ENCODE measurements at regions not wholly inside any gene's neighbourhood (a gene's known extent, or its start where the extent isn't known, plus 50 kb on each side); places are given as distances from the start of the nearest gene placed in this dataset.

GRCh38 chr2:123651151-123651550 lies 373.9 kb upstream of the CNTNAP5 start:
- TF ChIP-seq, protein P1, sequence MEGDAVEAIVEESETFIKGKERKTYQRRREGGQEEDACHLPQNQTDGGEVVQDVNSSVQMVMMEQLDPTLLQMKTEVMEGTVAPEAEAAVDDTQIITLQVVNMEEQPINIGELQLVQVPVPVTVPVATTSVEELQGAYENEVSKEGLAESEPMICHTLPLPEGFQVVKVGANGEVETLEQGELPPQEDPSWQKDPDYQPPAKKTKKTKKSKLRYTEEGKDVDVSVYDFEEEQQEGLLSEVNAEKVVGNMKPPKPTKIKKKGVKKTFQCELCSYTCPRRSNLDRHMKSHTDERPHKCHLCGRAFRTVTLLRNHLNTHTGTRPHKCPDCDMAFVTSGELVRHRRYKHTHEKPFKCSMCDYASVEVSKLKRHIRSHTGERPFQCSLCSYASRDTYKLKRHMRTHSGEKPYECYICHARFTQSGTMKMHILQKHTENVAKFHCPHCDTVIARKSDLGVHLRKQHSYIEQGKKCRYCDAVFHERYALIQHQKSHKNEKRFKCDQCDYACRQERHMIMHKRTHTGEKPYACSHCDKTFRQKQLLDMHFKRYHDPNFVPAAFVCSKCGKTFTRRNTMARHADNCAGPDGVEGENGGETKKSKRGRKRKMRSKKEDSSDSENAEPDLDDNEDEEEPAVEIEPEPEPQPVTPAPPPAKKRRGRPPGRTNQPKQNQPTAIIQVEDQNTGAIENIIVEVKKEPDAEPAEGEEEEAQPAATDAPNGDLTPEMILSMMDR (conservative IDR thresholded peaks at IDR 0.05 in 1 of 2, IDR thresholded peaks at IDR 0.05 in 1 of 2; ENCODE audit: low read depth in 1 of 2, low read length in 2 of 2) = no peak
- TF ChIP-seq EZH2 (IDR thresholded peaks at IDR 0.05; ENCODE audit: low read length, missing control alignments) = no peak
